Effector memory CD8-positive, alpha-beta T cell (primary cell): ENCODE measurements at regions not wholly inside any gene's neighbourhood (a gene's known extent, or its start where the extent isn't known, plus 50 kb on each side); places are given as distances from the start of the nearest gene placed in this dataset.

Source experiments
- ATAC-seq: fragments of 150-1000 bp; cut with Tn5 transposase; replicated peaks from 2 replicates; pipeline ENCODE4 v1.10.0; 2021; ENCODE audit warnings: mild to moderate bottlenecking, moderate library complexity
- DNase-seq, 3 experiments: peaks; one replicate each; pipeline ENCODE4 v3.0.0; 2021
- H3K27ac Mint-ChIP-seq, 2 donors: one replicate each; pipeline ENCODE4 v1.8.0; 2022; ENCODE audit warnings: mild to moderate bottlenecking in 2 of 2, mixed read lengths in 2 of 2, moderate library complexity in 2 of 2
- H3K27me3 Mint-ChIP-seq, 2 donors: one replicate each; pipeline ENCODE4 v1.8.0; 2022; ENCODE audit warnings: mixed read lengths in 2 of 2
- H3K36me3 Mint-ChIP-seq: one replicate; pipeline ENCODE4 v1.8.0; 2022; ENCODE audit warnings: mild to moderate bottlenecking, moderate library complexity, mixed read lengths; ENCODE audit not compliant: insufficient read depth
- H3K4me1 Mint-ChIP-seq, 2 donors: one replicate each; pipeline ENCODE4 v1.8.0; 2022; ENCODE audit warnings: low read depth in 2 of 2, mixed read lengths in 2 of 2
- H3K4me3 Mint-ChIP-seq, 2 donors: one replicate each; pipeline ENCODE4 v1.8.0; 2022; ENCODE audit warnings: mild to moderate bottlenecking in 2 of 2, mixed read lengths in 2 of 2, moderate library complexity in 2 of 2
- H3K9me3 Mint-ChIP-seq, 2 donors: one replicate each; pipeline ENCODE4 v1.8.0; 2022; ENCODE audit warnings: mixed read lengths in 2 of 2

DNA sequence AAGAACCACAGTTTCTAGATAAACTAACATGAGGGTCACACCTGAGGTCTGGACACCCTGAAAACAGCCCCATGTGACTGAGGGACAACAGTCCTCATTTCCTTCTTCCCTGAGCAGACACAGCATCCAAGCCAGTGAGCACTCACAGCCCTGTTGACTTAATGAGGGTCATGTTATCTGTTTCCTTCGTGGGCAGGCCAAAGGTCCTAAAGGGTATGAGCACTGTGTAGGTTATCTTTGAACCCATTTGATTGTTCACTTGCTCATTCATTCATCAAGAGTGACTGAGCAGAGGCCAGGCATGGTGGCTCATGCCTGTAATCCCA, 170.7 kb upstream of the B3GAT1 start:
- Mint-ChIP-seq H3K36me3 (no peaks in the 10 kb centered on the region), H3K4me1 (peaks cover 17% of the 10 kb centered on the region in 2 donors), H3K27me3 (peaks cover 30 to 84% of the 10 kb centered on the region in 2 donors), H3K27ac (peak overlapping the region; percentile 68 to 75), H3K4me3 (peak overlapping the region; percentile 40 to 69), H3K9me3 (no peaks in the 10 kb centered on the region)
- DNase-seq = no peak
- ATAC-seq = no peak

DNA sequence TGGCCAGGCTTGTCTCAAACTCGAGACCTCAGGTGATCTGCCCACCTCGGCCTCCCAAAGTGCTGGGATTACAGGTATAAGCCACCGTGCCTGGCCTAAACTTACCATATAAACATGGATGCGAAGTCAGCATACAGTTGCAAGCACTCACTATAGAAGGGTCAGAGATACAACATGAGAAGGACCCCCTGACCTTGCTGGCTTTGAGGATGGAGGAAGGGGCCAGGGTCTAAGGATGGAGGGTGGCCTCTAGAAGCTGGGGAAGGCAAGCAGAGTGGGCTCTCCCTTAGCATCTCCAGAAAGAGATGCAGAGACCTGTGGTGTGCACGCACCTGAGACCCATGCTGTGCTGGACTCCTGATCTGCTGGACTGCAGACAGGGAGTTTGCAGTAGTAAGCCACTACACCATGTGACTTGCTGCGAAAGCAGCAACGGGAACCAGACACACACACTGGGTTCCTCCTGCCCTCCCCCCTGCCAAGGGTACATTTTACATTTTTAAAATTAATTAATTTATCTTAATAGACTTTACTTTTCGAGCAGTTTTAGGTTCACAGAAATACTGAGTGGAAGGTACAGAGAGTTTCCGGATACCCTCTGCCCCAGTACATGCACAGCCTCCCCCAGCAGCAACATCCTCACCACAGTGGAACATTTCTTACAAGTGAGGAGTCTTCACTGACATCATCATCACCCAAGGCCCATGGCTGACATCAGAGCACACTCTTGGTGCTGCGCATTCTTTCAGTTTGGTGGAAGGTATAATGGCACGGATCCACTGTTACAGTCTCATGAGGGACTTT, 170.1 kb upstream of the B3GAT1 start:
- ATAC-seq = peak; percentile 80

DNA sequence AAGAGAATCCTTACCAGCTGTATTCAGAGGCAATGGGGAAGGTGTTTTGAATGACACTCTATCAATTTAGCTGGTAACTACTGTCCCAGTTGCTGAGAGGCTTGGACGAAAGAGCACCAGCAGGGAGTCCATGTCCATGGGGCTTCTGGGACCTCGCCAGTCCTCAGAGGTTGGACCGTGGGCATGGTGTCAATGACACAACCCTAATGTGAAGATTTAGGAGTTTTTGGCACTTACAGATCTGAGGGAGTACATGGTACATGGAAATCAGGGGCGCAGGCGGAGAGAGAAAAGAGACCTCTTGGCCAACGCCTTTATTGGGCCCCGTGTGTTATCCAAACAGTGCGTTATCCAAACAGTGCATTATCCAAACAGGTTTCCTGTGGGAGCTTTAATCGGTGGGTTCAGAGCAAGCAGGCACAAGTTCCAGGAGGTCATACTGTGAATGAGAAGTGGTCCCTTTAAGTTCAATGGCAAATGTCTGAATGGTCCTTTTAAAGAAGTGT, 169.1 kb upstream of the B3GAT1 start:
- no peak for DNase-seq
- ATAC-seq = no peak
- Mint-ChIP-seq H3K27me3 (peaks cover 24 to 86% of the 10 kb centered on the region in 2 donors), H3K36me3 (no peaks in the 10 kb centered on the region), H3K9me3 (no peaks in the 10 kb centered on the region), H3K27ac (no peak overlapping the region), H3K4me1 (peaks cover 17% of the 10 kb centered on the region in 2 donors), H3K4me3 (no peak overlapping the region)

More for the DNA sequence above, 170.1 kb upstream of the B3GAT1 start:
- Mint-ChIP-seq H3K27me3 (peaks cover 31 to 86% of the 10 kb centered on the region in 2 donors), H3K4me3 (no peak overlapping the region), H3K36me3 (no peaks in the 10 kb centered on the region), H3K4me1 (peaks cover 17% of the 10 kb centered on the region in 2 donors), H3K9me3 (no peaks in the 10 kb centered on the region), H3K27ac (peak overlapping the region; percentile 68 to 75)
- no peak for DNase-seq

DNA sequence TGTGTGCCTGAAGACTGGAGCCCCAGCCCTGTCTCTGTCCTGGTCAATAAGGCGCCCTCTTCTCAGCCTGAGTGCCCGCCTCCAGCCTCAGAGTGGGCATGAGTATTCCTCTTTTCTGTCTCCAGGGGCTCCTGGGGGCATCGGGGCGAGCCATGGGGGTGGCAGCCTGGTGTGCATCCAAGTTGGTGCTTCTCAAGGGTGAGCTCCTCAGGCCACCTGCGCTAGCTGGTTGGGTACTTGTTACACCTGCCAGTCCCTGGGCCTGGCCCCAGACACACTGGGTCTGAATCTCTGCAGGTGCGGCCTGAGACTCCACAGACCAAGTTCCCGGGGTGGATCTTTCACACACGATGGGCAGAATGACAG, 168.6 kb upstream of the B3GAT1 start:
- peaks cover 28 to 85% of the 10 kb centered on the region in 2 donors for H3K27me3 Mint-ChIP-seq
- ATAC-seq (no peak), DNase-seq (no peak)
- H3K27ac Mint-ChIP-seq = no peak overlapping the region
- H3K9me3 Mint-ChIP-seq = no peaks in the 10 kb centered on the region
- H3K4me3 Mint-ChIP-seq = no peak overlapping the region
- H3K36me3 Mint-ChIP-seq = no peaks in the 10 kb centered on the region
- H3K4me1 Mint-ChIP-seq = peaks cover 17% of the 10 kb centered on the region in 2 donors

DNA sequence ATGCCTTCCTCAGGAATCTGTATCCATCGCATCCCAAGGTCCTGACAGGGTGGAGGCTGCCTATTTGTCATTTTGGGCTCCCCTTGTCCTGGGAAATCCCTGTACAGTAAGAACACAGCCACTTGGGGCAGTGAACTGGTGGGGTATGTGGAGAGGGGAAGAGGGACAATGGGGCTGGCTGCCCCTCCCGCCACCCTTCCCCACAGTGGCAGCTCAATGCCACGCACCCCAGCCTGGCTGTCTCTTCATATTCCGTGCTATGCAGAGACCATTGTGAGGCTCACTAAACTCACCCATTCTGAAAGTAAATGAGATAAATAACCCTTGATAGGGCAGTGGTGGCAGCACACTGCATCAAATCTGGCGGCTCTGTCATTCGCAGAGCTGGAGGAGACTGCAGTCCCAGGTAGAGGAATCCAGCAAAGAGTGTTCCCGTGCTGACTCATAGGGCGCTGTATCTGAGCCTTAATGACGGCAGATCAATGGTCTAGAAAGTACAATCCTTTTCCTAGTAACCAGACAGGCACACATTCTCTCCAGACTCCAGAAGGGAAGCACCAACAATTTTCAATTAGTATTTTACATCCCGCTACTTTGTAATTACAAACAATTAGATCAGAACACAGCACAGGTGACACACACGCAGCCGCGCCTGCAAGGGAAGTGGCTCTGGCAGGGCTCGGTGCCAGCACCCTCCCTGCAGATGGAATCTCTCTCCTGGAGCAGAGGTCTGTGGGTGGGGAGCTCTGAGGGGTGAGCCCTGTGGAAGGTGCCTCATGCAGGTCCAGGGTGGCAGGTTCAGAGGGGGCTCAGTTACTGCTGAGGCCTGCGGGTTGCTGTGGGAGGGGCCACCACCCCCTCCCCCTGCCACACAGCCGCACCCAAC, 167.9 kb upstream of the B3GAT1 start:
- H3K27ac Mint-ChIP-seq = no peak overlapping the region
- no peak for ATAC-seq

DNA sequence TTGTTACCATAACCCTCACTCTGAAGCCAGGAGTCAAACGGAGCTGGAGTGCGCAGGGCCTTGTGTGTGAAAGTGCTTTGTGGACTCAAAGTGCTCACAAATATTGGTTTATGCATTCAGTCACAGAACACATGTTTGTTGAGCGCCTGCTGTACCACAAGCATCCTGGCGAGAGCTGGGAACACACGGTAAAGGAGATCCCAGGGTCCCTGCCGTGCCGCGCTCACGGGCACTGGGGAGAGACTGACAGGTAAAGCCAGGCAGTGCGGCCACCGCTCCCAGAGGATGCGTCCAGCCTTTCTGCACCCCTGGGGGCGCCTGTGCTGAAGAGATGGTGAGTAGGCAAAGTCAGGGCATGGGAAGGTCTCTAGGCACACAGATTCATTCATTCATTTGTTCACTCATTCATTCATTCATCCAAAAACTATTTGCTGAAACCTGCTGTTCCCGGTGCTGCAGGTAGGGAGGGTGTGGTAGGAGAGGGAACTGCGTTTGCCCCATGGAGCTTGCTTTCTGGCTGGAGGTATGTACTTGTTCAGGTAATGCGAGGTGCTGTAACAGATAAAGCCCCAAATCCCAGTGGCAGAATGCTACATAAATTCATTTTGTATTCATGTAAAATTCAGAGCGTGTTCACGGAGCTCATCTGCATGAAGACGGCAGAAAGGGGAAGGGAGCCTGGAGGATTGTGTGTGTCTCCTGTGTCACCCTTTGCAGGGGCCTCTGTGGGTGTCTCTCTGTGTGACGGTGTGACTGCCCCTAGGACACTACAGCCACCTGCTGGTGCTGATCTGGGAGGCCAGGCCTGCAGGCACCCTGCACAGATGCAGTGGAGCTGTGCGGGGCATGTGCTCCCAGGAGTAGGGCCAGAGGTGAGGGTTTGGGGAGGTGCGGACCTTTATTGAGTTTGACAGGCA, 167.0 kb upstream of the B3GAT1 start:
- Mint-ChIP-seq H3K27me3 (peaks cover 29 to 83% of the 10 kb centered on the region in 2 donors), H3K27ac (no peak overlapping the region), H3K36me3 (no peaks in the 10 kb centered on the region), H3K4me1 (peaks cover 14 to 17% of the 10 kb centered on the region in 2 donors), H3K4me3 (no peak overlapping the region), H3K9me3 (no peaks in the 10 kb centered on the region)
- ATAC-seq (no peak), DNase-seq (no peak)

More for the DNA sequence above, 167.9 kb upstream of the B3GAT1 start:
- Mint-ChIP-seq H3K9me3 (no peaks in the 10 kb centered on the region), H3K4me1 (peaks cover 17% of the 10 kb centered on the region in 2 donors), H3K27me3 (peaks cover 29 to 85% of the 10 kb centered on the region in 2 donors), H3K36me3 (no peaks in the 10 kb centered on the region), H3K4me3 (no peak overlapping the region)
- no peak for DNase-seq

DNA sequence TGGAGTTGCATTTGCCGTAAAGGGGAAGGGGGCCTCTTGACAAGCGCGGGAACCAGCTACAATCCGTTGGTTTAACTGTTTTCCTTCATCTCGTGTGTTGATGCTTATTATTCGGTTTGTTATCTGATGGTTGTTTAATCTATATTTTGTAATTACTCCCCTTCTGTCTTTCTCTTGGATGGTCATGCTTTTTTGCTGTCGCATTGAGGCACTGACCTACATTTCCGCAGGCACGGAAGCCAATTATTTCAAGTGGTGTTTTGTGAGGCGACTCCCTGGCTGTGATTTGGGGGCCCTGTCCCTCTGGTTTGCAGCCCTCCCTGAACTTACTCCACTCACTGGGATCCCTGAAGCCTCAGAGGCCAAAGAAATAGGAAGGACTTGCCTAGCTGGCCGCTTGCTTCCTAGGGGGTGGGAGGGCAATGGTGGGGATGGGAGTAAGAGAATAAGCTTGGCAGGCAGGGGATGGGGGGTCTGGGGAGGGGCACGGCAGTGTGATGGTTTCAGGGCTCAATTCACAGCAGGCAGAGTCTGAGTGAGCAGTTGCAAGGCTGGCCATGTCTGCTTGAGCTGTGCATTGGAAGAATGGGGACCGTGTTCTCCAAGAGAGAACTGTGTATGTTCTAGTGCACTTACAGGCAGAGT, 165.8 kb upstream of the B3GAT1 start:
- Mint-ChIP-seq H3K4me3 (no peak overlapping the region), H3K9me3 (no peaks in the 10 kb centered on the region), H3K36me3 (no peaks in the 10 kb centered on the region), H3K4me1 (peaks cover 3 to 6% of the 10 kb centered on the region in 2 donors), H3K27ac (no peak overlapping the region), H3K27me3 (peaks cover 35 to 86% of the 10 kb centered on the region in 2 donors)
- no peak for ATAC-seq
- DNase-seq = no peak

DNA sequence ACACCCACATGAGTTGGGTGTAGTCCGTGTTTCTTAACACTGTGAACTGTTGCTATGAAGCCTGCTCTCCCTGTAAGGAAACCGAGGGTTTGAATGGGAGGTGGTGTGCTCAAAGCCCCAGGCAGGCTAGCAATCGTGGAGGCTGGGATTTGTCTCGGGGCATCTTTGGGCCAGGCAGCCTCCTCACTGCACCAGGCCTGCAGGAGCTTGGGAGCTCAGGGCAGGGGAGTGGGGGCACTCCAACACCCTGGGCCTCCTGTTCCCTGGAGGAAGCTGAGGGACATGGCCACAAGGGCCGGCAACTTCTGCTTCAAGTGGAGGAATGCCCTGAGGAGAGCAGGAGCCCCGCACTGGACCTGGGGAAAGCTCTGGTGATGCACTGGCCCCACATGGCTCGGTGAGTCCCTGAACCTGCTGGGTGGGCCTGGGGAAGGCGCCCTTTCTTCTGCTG, 164.7 kb upstream of the B3GAT1 start:
- no peaks in the 10 kb centered on the region for H3K36me3 Mint-ChIP-seq
- H3K27me3 Mint-ChIP-seq = peaks cover 35 to 85% of the 10 kb centered on the region in 2 donors
- ATAC-seq (no peak), DNase-seq (no peak)
- H3K27ac Mint-ChIP-seq = no peak overlapping the region
- no peak overlapping the region for H3K4me3 Mint-ChIP-seq
- H3K9me3 Mint-ChIP-seq = no peaks in the 10 kb centered on the region
- no peaks in the 10 kb centered on the region for H3K4me1 Mint-ChIP-seq

DNA sequence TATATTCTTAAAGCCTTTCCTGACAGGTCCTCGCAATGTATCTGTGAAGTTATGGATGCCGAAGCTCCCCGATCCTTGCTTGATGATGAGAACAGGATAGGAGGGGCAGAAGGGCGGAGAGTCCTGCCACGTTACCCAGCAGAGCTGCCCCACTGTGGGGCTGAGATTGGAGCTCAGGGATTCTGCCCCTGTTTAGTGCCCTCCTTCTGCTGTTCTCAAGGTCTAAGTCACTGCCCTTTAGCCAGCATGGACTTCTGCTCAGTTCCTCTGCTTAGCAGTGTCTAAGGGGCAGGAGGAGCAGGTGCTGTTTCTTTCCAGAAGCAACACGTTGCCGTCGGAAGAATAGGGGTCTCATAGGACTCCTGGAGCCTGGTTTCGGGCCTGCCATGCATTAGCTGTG, 164.2 kb upstream of the B3GAT1 start:
- ATAC-seq (no peak), DNase-seq (no peak)
- Mint-ChIP-seq H3K27ac (no peak overlapping the region), H3K4me3 (no peak overlapping the region), H3K27me3 (peaks cover 35 to 80% of the 10 kb centered on the region in 2 donors), H3K36me3 (no peaks in the 10 kb centered on the region), H3K4me1 (no peaks in the 10 kb centered on the region), H3K9me3 (no peaks in the 10 kb centered on the region)

DNA sequence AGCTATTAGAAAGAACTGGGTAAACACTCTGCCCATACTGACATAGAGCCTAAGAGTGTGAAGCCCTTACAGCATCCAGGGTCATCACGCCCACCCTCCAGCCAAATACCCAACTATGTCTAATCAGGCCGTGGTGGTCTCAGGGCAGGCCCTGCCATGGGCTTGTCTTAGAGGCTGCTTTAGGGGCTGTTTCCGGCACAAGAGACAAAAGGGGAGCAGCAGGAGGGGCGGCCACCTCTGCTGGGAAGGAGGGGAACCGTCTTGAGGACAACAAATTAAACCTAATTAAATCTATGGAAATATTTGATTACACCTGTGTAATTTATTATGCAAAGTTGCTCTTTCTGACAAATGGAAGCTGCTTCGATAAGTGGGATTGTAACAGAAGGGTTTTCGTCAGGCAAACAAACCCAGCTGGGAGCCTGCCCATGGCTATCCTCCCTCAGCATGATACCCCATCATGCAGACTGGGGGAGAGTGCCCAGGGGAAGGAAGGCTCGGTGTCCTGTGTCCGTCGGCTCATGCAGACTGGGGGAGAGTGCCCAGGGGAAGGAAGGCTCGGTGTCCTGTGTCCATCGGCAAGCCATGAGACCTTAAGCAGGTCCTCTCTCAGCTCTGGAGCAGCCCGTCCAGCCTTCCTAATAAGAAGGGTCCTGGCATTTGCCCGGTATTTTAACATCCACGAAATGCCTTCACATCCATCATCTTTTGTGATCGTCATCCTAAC, 163.6 kb upstream of the B3GAT1 start:
- H3K4me1 Mint-ChIP-seq = no peaks in the 10 kb centered on the region
- H3K27ac Mint-ChIP-seq = no peak overlapping the region
- DNase-seq (no peak), ATAC-seq (no peak)
- no peak overlapping the region for H3K4me3 Mint-ChIP-seq
- peaks cover 35 to 74% of the 10 kb centered on the region in 2 donors for H3K27me3 Mint-ChIP-seq
- no peaks in the 10 kb centered on the region for H3K36me3 Mint-ChIP-seq
- no peaks in the 10 kb centered on the region for H3K9me3 Mint-ChIP-seq

DNA sequence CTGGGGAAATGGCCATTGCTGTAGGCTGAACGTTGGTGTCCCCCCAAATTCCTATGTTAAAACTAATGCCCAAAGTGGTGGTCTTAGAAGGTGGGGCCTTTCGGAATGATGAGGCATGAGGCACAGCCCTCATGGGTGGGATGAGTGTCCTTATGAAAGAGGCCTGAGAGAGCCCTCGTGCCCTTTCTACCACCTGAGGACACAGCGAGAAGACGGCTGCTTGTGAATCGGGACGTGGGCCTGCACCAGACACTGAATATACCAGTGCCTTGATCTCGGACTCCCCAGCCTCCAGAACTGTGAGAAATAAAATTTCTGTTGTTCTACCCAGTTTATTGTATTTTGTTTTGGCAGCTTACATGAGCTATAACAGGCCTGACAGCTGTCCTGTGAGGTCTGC, 162.9 kb upstream of the B3GAT1 start:
- Mint-ChIP-seq H3K4me3 (no peak overlapping the region), H3K27ac (no peak overlapping the region), H3K4me1 (no peaks in the 10 kb centered on the region), H3K27me3 (peaks cover 32 to 67% of the 10 kb centered on the region in 2 donors), H3K36me3 (no peaks in the 10 kb centered on the region), H3K9me3 (no peaks in the 10 kb centered on the region)
- DNase-seq (no peak), ATAC-seq (no peak)

DNA sequence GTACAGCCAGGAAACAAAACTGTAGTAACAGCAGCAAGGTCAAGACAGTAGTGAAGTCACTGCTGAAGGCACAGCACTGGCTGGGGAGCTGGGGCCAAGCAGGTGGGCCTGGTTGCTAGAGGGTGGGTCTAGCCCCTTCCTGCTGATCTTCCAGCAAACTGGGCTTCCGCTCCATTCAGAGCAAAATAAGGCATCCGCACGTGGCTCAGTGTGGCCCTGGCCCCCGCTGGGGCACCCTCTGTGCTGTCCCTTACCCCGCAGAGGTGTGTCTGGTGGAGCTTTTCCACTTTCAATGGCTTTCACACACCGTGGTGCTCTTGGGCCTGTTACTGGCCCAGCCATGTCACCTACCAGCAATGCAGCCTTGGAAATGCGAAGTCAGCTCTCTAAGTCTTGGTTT, 162.4 kb upstream of the B3GAT1 start:
- no peaks in the 10 kb centered on the region for H3K36me3 Mint-ChIP-seq
- no peaks in the 10 kb centered on the region for H3K9me3 Mint-ChIP-seq
- no peak overlapping the region for H3K27ac Mint-ChIP-seq
- H3K27me3 Mint-ChIP-seq = peaks cover 36 to 62% of the 10 kb centered on the region in 2 donors
- no peak overlapping the region for H3K4me3 Mint-ChIP-seq
- DNase-seq (no peak), ATAC-seq (no peak)
- no peaks in the 10 kb centered on the region for H3K4me1 Mint-ChIP-seq
